Adrenal gland (tissue), 5 donors: ENCODE measurements at regions not wholly inside any gene's neighbourhood (a gene's known extent, or its start where the extent isn't known, plus 50 kb on each side); places are given as distances from the start of the nearest gene placed in this dataset.

Experiments
- POLR2A ChIP-seq, 2 donors: fragments of 450-650 bp; IDR thresholded peaks; one replicate each; pipeline ENCODE4 v1.6.1; 2017; ENCODE audit warnings: antibody characterized with exemption in 2 of 2, mild to moderate bottlenecking in 2 of 2, moderate library complexity in 1 of 2
- TF ChIP-seq, protein P1 (sequence below), 6 experiments: fragments of 450-650 bp in 4 of 6; fragments of 200-600 bp in 2 of 6; sonication (generic) in 1 of 6; IDR thresholded peaks; 1 replicate in 5 of 6; 2 replicates in 1 of 6; pipeline versions ENCODE4 v1.5.1 to v1.8.0; 2016 to 2021; ENCODE audit warnings: antibody characterized with exemption in 6 of 6, mild to moderate bottlenecking in 2 of 6, moderate library complexity in 1 of 6
- donor health status: DM: no; HTN: no; CAD: no.

DNA sequence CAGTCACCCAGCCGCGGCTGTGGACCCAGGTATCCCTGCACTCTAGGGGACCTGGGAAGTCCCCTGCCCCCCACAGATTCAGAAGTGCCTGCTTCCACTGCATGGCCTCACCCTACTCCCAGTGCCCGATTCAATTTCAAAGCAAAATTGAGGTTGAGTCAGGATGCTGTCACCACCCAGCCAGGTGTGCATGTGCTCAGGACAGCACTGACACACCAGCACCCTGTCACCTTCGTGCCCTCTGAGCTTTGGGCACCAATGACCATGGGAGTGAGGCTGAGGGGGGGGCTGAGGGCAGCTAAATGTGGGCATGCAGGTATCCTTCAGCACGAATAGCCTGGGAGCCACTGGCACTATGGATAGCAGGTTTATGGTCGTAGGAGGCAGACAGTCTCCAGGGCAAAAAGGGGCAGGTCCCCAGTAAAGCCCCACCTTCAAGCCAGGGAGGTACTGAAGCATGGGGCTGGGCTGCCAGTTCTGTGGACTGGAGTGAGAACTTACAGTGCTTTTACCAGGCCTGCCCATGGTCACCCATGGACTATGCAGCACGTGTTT, 1151.6 kb upstream of the CDH6 start:
- TF ChIP-seq, protein P1, sequence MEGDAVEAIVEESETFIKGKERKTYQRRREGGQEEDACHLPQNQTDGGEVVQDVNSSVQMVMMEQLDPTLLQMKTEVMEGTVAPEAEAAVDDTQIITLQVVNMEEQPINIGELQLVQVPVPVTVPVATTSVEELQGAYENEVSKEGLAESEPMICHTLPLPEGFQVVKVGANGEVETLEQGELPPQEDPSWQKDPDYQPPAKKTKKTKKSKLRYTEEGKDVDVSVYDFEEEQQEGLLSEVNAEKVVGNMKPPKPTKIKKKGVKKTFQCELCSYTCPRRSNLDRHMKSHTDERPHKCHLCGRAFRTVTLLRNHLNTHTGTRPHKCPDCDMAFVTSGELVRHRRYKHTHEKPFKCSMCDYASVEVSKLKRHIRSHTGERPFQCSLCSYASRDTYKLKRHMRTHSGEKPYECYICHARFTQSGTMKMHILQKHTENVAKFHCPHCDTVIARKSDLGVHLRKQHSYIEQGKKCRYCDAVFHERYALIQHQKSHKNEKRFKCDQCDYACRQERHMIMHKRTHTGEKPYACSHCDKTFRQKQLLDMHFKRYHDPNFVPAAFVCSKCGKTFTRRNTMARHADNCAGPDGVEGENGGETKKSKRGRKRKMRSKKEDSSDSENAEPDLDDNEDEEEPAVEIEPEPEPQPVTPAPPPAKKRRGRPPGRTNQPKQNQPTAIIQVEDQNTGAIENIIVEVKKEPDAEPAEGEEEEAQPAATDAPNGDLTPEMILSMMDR (IDR thresholded peaks at IDR 0.05), result no peak
- TF ChIP-seq POLR2A (IDR thresholded peaks at IDR 0.05), result no peak
